ENCODE measurements at regions not wholly inside any gene's neighbourhood (a gene's known extent, or its start where the extent isn't known, plus 50 kb on each side); places are given as distances from the start of the nearest gene placed in this dataset.

DNA sequence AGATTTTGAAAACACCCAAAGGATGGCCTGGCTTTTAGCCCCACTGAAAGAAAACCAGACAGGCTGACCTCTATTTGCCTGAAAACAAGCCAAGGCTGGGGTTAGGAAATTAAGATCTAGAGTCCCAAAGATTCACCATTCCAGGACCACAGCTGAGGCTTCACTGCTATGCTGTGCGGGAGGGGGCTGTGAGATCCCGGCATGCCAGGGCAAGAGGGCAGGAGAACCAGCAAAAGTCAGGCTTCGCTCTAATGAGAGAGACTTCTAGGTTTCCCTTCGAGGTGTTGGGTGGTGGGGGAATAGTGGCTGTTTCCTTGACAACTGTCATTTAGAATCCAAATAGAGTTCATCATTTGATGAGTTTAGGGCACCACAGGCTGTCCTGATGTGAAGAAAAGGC is 152.9 kb upstream of the NFIB start:
- no peak for DNase-seq

DNA sequence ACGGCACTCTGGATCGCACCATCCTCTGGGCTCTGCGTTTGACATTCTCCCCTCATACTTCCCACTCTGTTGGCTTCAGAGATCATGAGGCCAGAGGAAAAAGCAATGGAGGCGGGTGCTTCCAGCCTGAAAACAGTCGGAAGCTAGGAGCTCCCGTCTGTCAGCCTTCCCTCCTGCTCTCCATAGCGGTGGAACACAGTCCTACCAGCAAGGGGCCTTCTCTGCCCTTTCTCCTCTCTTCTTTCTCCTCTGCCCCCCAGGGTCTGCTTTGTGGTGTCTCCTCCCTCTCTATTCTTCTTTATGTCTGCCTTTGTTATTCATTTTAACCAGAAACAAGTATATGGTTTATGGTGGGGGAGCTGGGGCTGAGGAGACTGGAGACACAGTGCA is 152.5 kb upstream of the NFIB start:
- DNase-seq: no peak

GRCh38 chr9:14462950-14463349 is 149.0 kb upstream of the NFIB start:
- no peak for DNase-seq

DNA sequence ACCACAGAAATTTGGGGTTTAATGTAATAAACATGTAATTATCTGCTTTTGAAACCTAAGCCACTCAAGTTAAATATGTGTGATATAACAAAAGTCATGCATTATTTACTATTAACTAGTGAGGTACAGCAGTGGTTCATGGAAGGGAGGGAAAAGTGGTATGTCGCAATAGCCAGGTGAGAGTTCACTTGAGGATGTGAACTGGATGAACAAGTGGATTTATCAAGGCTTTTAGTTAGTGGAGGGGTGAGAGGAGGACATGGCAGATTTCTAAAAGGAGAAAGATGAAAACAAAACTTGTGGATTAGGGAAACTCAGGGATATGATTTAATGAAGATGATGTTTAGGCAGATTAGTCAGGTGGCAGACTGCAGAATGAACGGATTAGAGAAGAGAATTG is 141.3 kb upstream of the NFIB start:
- DNase-seq: no peak

DNA sequence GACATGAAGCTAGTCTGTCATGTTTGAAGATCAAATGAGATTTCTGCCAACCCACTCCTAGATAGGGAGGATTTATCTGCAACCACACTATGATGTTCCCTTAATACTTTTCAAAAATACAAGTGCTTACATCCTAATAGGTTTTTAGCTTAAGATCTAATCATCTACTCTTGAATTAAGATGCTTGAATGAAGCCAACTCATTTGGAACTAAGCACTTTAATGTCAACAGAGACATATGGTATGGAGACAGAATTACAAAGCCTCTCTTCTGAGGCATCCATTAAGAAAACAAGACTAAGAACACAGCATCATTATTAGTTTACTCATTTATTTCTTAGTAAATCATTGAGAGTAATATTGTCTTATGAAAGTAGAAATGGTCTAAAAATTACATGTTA is 139.3 kb upstream of the NFIB start:
- no peak for DNase-seq

- no peak for DNase-seq
Observed at GRCh38 chr9:14452539-14452938, 138.6 kb upstream of the NFIB start.

GRCh38 chr9:14451949-14452348 is 138.0 kb upstream of the NFIB start:
- DNase-seq: no peak

DNA sequence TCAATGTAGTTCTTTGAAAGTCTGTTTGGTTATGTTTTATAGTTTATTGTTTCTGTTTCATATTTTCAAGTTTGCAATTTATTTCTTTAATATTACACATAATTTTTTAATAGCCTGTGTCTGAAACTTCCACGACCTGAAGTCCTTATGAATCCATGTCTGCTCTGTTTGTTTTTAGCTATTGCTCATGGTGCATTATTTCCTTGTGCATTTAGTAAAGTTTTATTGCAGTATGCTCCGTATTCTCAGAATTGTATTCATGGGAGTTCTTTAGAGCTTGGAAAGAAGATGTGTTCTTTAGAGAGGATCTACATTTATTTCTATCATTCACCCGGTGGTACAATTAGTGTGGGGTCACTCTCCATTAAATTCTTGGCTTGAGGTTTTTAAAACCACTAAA is 133.2 kb upstream of the NFIB start:
- no peak for DNase-seq

DNA sequence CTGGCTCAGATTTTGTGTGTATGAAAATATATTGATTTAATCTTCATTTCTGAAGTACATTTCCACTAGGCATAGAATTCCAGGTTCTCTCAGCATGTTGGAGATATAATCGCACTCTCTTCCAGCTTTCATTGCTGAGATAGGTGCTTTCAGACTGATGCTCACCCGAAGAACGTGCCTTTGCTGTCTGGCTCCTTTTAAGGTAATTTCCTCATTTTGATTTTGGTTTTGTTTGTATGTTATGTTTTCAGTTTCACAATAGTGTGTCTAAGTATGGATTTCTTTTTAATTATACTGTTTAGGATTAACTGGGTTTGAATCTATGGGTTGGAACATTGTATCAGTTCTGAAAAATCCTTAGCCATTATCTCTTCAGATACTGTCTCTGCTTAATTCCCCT is 132.0 kb upstream of the NFIB start:
- DNase-seq: no peak

DNA sequence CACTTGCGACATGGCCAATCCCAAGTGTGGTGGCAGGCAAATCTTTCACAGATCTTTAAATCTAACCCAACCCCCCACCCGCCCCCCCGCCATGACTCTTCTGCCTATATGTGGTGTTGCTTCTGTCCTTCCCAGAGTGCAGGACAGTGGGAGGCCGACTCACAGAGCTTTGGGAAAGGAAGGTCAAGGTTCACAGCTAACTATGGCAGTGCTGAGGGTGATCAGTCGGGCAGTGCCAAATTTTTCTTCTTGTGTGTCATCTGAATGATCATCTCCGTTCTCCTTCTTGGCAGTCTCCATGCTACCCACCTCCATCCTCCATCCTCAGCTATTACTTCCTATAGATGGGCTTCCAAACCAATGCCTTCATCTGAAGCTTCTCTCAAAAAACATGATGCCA is 129.0 kb upstream of the NFIB start:
- DNase-seq: no peak

GRCh38 chr9:14441976-14442651 is 128.2 kb upstream of the NFIB start:
- DNase-seq: no peak

- no peak for DNase-seq
Observed at GRCh38 chr9:14441115-14441514, 127.2 kb upstream of the NFIB start.

GRCh38 chr9:14440062-14440461 is 126.1 kb upstream of the NFIB start:
- no peak for DNase-seq

- DNase-seq: no peak
Observed at GRCh38 chr9:14439555-14439954, 125.6 kb upstream of the NFIB start.

DNA sequence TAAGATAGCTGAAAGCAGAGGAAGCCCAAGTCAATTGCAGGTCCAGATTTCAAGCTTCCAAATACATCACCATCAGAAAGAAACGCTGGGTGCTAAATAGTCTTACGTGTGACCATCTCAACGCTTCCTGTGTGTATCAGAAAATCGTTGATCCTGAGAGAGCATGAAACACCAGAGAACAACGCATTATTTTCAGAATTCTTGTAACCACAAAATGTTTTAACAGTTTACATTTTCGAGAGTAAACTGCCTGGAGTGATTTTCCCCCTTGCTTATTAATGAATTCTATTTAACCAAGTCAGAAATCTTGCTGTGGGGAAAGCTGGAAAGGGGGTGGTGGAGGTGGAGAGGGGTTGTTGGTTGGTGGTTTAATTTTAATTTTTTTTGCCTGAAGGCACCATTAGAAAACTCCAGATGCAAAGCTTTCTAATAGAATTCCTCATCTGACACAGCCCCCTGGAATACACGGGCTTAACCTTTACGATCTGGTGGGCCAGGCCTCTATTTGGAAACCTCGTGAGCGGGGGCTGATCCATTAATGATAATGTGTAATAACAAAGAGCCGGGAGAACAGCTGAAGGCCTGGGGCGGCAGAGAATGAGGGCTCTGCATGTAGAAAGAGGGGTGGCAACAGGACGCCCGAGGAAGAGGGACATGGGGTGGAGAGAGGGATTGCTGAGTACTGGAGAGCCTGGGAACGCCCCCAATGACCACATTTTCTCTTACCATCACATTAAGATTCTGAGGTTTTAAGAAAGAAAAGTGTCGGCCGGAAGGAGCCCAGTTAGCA is 124.5 kb upstream of the NFIB start:
- DNase-seq: no peak

- no peak for DNase-seq
Observed at GRCh38 chr9:14437354-14438231, 123.7 kb upstream of the NFIB start.

GRCh38 chr9:14435871-14436270 is 121.9 kb upstream of the NFIB start:
- no peak for DNase-seq

- DNase-seq: no peak
Observed at GRCh38 chr9:14434971-14435718, 121.2 kb upstream of the NFIB start.

- DNase-seq: no peak
Observed at GRCh38 chr9:14434158-14434504, 120.2 kb upstream of the NFIB start.

DNA sequence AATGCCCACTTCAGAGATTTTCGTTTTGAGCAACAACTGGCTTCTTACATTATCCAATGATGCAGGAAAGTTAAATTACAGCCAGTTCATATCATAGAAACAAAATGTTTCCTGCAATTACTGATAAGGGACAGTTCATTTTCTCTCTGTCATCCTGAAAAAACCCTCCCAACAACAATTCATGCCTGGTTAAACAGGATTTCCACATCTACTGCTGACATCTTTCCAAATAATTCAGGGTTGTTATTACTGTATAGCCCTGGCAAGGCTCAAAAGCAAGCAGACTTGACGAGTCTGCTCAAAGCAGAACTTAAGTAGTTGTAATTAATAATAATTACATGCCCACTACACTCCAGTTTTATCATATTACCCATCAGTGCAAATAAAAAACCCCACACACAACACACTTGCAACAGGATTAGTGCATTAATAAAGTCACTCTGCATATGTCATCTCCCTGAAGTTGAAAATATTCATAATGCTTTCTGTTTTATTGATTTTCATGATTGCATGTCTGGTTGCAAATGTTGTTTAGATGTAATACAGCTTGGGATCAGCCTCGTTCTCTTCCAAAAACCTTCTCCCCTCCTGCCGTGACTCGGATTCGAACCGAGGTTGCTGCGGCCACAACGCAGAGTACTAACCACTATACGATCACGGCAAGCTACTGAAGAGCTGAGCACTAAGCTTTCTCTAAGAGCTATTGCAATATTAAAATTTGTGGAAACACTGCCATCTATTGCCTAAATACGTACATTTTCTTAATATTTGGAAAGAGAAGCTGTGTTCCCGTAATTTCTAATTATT is 119.6 kb upstream of the NFIB start:
- DNase-seq: no peak

GRCh38 chr9:14432666-14433350 is 118.9 kb upstream of the NFIB start:
- DNase-seq: no peak

Data from left kidney (tissue), 1 donor.